Adrenal gland (tissue), 9 donors: ENCODE measurements at regions not wholly inside any gene's neighbourhood (a gene's known extent, or its start where the extent isn't known, plus 50 kb on each side); places are given as distances from the start of the nearest gene placed in this dataset.

Experiments used
- DNase-seq, 7 donors: peaks; one replicate each; pipeline ENCODE4 v3.0.0-alpha.2; 2019 to 2020
- H3K27ac ChIP-seq, 5 donors: fragments of 200-600 bp; sonication (generic) in 4 of 5; 1 replicate in 3 of 5; 2 replicates in 2 of 5; pipeline versions ENCODE4 v1.5.1 to v1.8.0; 2016 to 2020; ENCODE audit warnings: mild to moderate bottlenecking in 1 of 5
- H3K27me3 ChIP-seq: fragments of 200-600 bp; 2 replicates; pipeline ENCODE4 v1.8.0; 2021
- H3K36me3 ChIP-seq, 2 donors: fragments of 200-600 bp; replicated peaks in 1 of 2; 1 replicate in 1 of 2; 2 replicates in 1 of 2; pipeline versions ENCODE4 v1.5.1 to v1.8.0; 2018 to 2022
- H3K4me1 ChIP-seq, 2 donors: fragments of 200-600 bp; replicated peaks in 1 of 2; 1 replicate in 1 of 2; 2 replicates in 1 of 2; pipeline versions ENCODE4 v1.5.1 to v1.8.0; 2018 to 2021
- H3K4me3 ChIP-seq, 4 donors: fragments of 200-600 bp; sonication (generic) in 3 of 4; one replicate each; pipeline ENCODE4 v1.5.1; 2016 to 2018
- H3K9me3 ChIP-seq, 3 donors: fragments of 200-600 bp; sonication (generic) in 1 of 3; replicated peaks in 1 of 3; 1 replicate in 2 of 3; 2 replicates in 1 of 3; pipeline versions ENCODE4 v1.5.1 to v1.8.0; 2016 to 2021
- CTCF ChIP-seq, 6 experiments: fragments of 450-650 bp in 4 of 6; fragments of 200-600 bp in 2 of 6; sonication (generic) in 1 of 6; IDR thresholded peaks; 1 replicate in 5 of 6; 2 replicates in 1 of 6; pipeline versions ENCODE4 v1.5.1 to v1.8.0; 2016 to 2021; ENCODE audit warnings: antibody characterized with exemption in 6 of 6, mild to moderate bottlenecking in 2 of 6, moderate library complexity in 1 of 6
- POLR2A ChIP-seq, 2 donors: fragments of 450-650 bp; IDR thresholded peaks; one replicate each; pipeline ENCODE4 v1.6.1; 2017; ENCODE audit warnings: antibody characterized with exemption in 2 of 2, mild to moderate bottlenecking in 2 of 2, moderate library complexity in 1 of 2
- WGBS, 4 donors: extraction: QIAGEN DNeasy Blood & Tissue Kit in 2 of 4; methylation state at CpG; one replicate each; pipeline versions ENCODE4 v1.1.5 to v1.1.7; 2013 to 2017; 5-methylcytosine and 5-hydroxymethylcytosine counted together
- intact Hi-C, 2 donors: fragments of 100-400 bp; cut with DNase I; formaldehyde crosslinking; loops; one replicate each; pipeline versions ENCODE4 v1.14.1 to v1.15.0; 2022 to 2023
- donor health status: healthy with polysubstance abuse.
- donor health status: Bipolar disorder and iron deficiency.
- donor health status: DM: yes; HTN: yes; CAD: no.
- donor health status: DM: no; HTN: no; CAD: no.
- donor health status: DM: no; HTN: no; CAD: no.

GRCh38 chr2:13005761-13006335, 289.1 kb downstream of the TRIB2 start:
- Histone ChIP-seq H3K4me1 (peaks cover 0 to 11% of the 10 kb centered on the region in 2 donors), H3K4me3 (peak overlapping the region in 1 of 4 donors; percentile 15), H3K36me3 (no peaks in the 10 kb centered on the region), H3K27ac (peak overlapping the region in 2 of 5 donors; percentile 15 to 19), H3K27me3 (no peaks in the 10 kb centered on the region), H3K9me3 (no peaks in the 10 kb centered on the region)
- 67 to 74% (median 68%) methylated on average over 7 of the region's 7 CpGs for WGBS, 4 donors
- no peak for TF ChIP-seq CTCF (IDR thresholded peaks at IDR 0.05)
- no peak for TF ChIP-seq POLR2A (IDR thresholded peaks at IDR 0.05)
- DNase-seq = no peak
- intact Hi-C loops = loop anchor here (10.0 kb wide), 3 partner anchors 71 to 1181 kb away; no protein-coding TSS in a partner anchor

- peak overlapping the region in 1 of 4 donors; percentile 15 for H3K4me3 ChIP-seq
- no peaks in the 10 kb centered on the region for H3K27me3 ChIP-seq
- no peaks in the 10 kb centered on the region for H3K36me3 ChIP-seq
- WGBS, 4 donors = 38 to 72% (median 56%) methylated on average over 4 of the region's 4 CpGs
- no peaks in the 10 kb centered on the region for H3K9me3 ChIP-seq
- TF ChIP-seq CTCF (IDR thresholded peaks at IDR 0.05) (no peak), POLR2A (IDR thresholded peaks at IDR 0.05) (no peak)
- peaks cover 0 to 11% of the 10 kb centered on the region in 2 donors for H3K4me1 ChIP-seq
- intact Hi-C loops = loop anchor here (10.0 kb wide), 3 partner anchors 72 to 1182 kb away; no protein-coding TSS in a partner anchor
- H3K27ac ChIP-seq = peak overlapping the region in 2 of 5 donors; percentile 15 to 19
- DNase-seq = no peak
Measured at GRCh38 chr2:13006426-13006825, 289.7 kb downstream of the TRIB2 start.

- TF ChIP-seq CTCF (IDR thresholded peaks at IDR 0.05) (peak; percentile 82 to 95 (median 90)), POLR2A (IDR thresholded peaks at IDR 0.05) (no peak)
- Histone ChIP-seq H3K27ac (peak overlapping the region in 2 of 5 donors; percentile 15 to 19), H3K27me3 (no peaks in the 10 kb centered on the region), H3K4me1 (peaks cover 0 to 11% of the 10 kb centered on the region in 2 donors), H3K9me3 (no peaks in the 10 kb centered on the region), H3K4me3 (peak overlapping the region in 1 of 4 donors; percentile 15), H3K36me3 (no peaks in the 10 kb centered on the region)
- intact Hi-C loops = loop anchor here (10.0 kb wide), 3 partner anchors 72 to 1182 kb away; no protein-coding TSS in a partner anchor
- peak; percentile 50 to 85 (median 68) for DNase-seq
- 25 to 32% (median 28%) methylated on average over 16 of the region's 16 CpGs for WGBS, 4 donors
Measured at GRCh38 chr2:13006829-13007717, 290.3 kb downstream of the TRIB2 start.

DNA sequence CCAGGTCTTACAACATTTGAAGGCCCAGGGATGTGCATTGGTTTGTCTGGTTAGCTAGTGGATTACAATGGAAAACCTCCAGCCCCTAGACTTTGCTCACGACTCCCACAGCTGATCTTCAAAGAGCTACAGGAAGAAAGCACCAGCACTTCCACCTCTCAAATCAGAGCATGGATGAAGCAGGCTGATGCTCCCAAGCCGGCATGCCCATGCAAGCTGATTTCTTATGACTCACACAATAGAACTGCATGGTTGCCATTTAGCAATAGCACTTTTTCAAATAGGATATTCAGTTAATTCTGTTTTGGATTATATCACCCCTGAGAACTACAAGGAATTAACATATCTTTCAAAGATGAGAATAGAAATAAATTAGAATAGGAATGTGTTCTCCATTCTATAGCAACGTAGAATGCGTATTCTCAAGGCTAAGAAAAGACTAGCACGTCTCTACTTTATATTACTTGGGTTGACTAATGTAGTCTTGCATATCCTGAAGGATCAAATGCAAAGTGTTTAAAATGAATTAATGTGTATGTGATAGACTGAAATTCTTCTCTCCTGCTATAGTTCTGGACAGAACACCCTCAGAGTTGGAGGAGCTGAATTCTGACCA, 292.4 kb downstream of the TRIB2 start:
- Histone ChIP-seq H3K27ac (no peak overlapping the region), H3K9me3 (no peaks in the 10 kb centered on the region), H3K4me3 (no peak overlapping the region), H3K27me3 (no peaks in the 10 kb centered on the region), H3K4me1 (peaks cover 0 to 3% of the 10 kb centered on the region in 2 donors), H3K36me3 (no peaks in the 10 kb centered on the region)
- TF ChIP-seq POLR2A (IDR thresholded peaks at IDR 0.05) = no peak
- TF ChIP-seq CTCF (IDR thresholded peaks at IDR 0.05) = no peak
- DNase-seq = no peak
- intact Hi-C loops = loop anchor here (10.0 kb wide), 3 partner anchors 74 to 1184 kb away; no protein-coding TSS in a partner anchor
- 80 to 87% (median 84%) methylated on average over 5 of the region's 5 CpGs for WGBS, 4 donors
